Breast epithelium (tissue), 4 donors: ENCODE measurements at regions not wholly inside any gene's neighbourhood (a gene's known extent, or its start where the extent isn't known, plus 50 kb on each side); places are given as distances from the start of the nearest gene placed in this dataset.

ENCODE experiments used
- DNase-seq, 2 donors: peaks; one replicate each; pipeline ENCODE4 v3.0.0-alpha.2; 2019; ENCODE audit warnings: low spot score in 2 of 2
- H3K27ac ChIP-seq, 2 donors: fragments of 200-600 bp; sonication (generic) in 1 of 2; one replicate each; pipeline ENCODE4 v1.5.1; 2016 to 2019; ENCODE audit warnings: mild to moderate bottlenecking in 1 of 2
- H3K27me3 ChIP-seq, 2 donors: fragments of 200-600 bp; sonication (generic) in 1 of 2; one replicate each; pipeline versions ENCODE4 v1.5.1 to v1.6.0; 2017 to 2019; ENCODE audit warnings: control low read depth in 1 of 2, mild to moderate bottlenecking in 1 of 2
- H3K36me3 ChIP-seq: fragments of 200-600 bp; one replicate; pipeline ENCODE4 v1.5.1; 2019
- H3K4me1 ChIP-seq, 2 donors: fragments of 200-600 bp; sonication (generic); one replicate each; pipeline ENCODE4 v1.5.1; 2016 to 2019; ENCODE audit warnings: control low read depth in 1 of 2
- H3K4me3 ChIP-seq, 3 donors: fragments of 200-600 bp; sonication (generic); 1 replicate in 2 of 3; 2 replicates in 1 of 3; pipeline ENCODE4 v1.5.1; 2016 to 2019; ENCODE audit warnings: mild to moderate bottlenecking in 3 of 3, moderate library complexity in 2 of 3
- H3K9me3 ChIP-seq, 2 donors: fragments of 200-600 bp; sonication (generic) in 1 of 2; one replicate each; pipeline ENCODE4 v1.5.1; 2016 to 2019; ENCODE audit warnings: control low read depth in 1 of 2
- CTCF ChIP-seq, 3 donors: fragments of 450-650 bp; IDR thresholded peaks; one replicate each; pipeline ENCODE4 v1.5.1; 2016 to 2017; ENCODE audit warnings: antibody characterized with exemption in 3 of 3, mild to moderate bottlenecking in 3 of 3, moderate library complexity in 3 of 3
- POLR2A ChIP-seq: fragments of 450-650 bp; IDR thresholded peaks from one replicate; pipeline ENCODE4 v1.6.1; 2016; ENCODE audit warnings: antibody characterized with exemption, mild to moderate bottlenecking, moderate library complexity
- POLR2AphosphoS5 ChIP-seq, 3 donors: sonication (generic); formaldehyde crosslinking; IDR thresholded peaks; one replicate each; pipeline ENCODE4 v1.6.1; 2017; ENCODE audit warnings: antibody characterized with exemption in 3 of 3
- intact Hi-C: fragments of 100-400 bp; cut with DNase I; formaldehyde crosslinking; loops from one replicate; pipeline ENCODE4 v1.15.1; 2023; ENCODE audit warnings: low total_unique reads

GRCh38 chr4:181960384-181960783 is 282.8 kb upstream of the TENM3 start:
- H3K4me3 ChIP-seq, result no peak overlapping the region
- no peak overlapping the region for H3K27ac ChIP-seq
- H3K9me3 ChIP-seq, result no peaks in the 10 kb centered on the region
- intact Hi-C loops, result no loop called here
- DNase-seq, result no peak
- H3K36me3 ChIP-seq, result no peaks in the 10 kb centered on the region
- no peaks in the 10 kb centered on the region for H3K4me1 ChIP-seq
- TF ChIP-seq POLR2AphosphoS5 (IDR thresholded peaks at IDR 0.05) (no peak), POLR2A (no peak), CTCF (IDR thresholded peaks at IDR 0.05) (no peak)
- H3K27me3 ChIP-seq, result no peaks in the 10 kb centered on the region

- Histone ChIP-seq H3K4me3 (no peak overlapping the region), H3K27ac (no peak overlapping the region), H3K9me3 (no peaks in the 10 kb centered on the region), H3K27me3 (no peaks in the 10 kb centered on the region), H3K4me1 (no peaks in the 10 kb centered on the region), H3K36me3 (no peaks in the 10 kb centered on the region)
- TF ChIP-seq POLR2AphosphoS5 (IDR thresholded peaks at IDR 0.05) (no peak), CTCF (IDR thresholded peaks at IDR 0.05) (no peak), POLR2A (no peak)
- no peak for DNase-seq
- intact Hi-C loops, result no loop called here
These were observed 280.9 kb upstream of the TENM3 start for GRCh38 chr4:181962321-181962720.

GRCh38 chr4:181964731-181965130 is 278.5 kb upstream of the TENM3 start:
- Histone ChIP-seq H3K36me3 (no peaks in the 10 kb centered on the region), H3K27ac (no peak overlapping the region), H3K27me3 (no peaks in the 10 kb centered on the region), H3K9me3 (no peaks in the 10 kb centered on the region), H3K4me3 (no peak overlapping the region), H3K4me1 (no peaks in the 10 kb centered on the region)
- TF ChIP-seq POLR2AphosphoS5 (IDR thresholded peaks at IDR 0.05) (no peak), CTCF (IDR thresholded peaks at IDR 0.05) (no peak), POLR2A (no peak)
- intact Hi-C loops, result no loop called here
- DNase-seq, result no peak

- Histone ChIP-seq H3K4me3 (no peak overlapping the region), H3K36me3 (no peaks in the 10 kb centered on the region), H3K27ac (no peak overlapping the region), H3K27me3 (no peaks in the 10 kb centered on the region), H3K9me3 (no peaks in the 10 kb centered on the region), H3K4me1 (no peaks in the 10 kb centered on the region)
- TF ChIP-seq POLR2A, result no peak
- TF ChIP-seq POLR2AphosphoS5 (IDR thresholded peaks at IDR 0.05), result no peak
- TF ChIP-seq CTCF (IDR thresholded peaks at IDR 0.05), result no peak
- DNase-seq, result no peak
- intact Hi-C loops, result no loop called here
These were observed 277.1 kb upstream of the TENM3 start for GRCh38 chr4:181966104-181966551.

- Histone ChIP-seq H3K27ac (no peak overlapping the region), H3K36me3 (no peaks in the 10 kb centered on the region), H3K27me3 (no peaks in the 10 kb centered on the region), H3K4me3 (no peak overlapping the region), H3K4me1 (no peaks in the 10 kb centered on the region), H3K9me3 (no peaks in the 10 kb centered on the region)
- intact Hi-C loops, result no loop called here
- DNase-seq, result no peak
- TF ChIP-seq POLR2AphosphoS5 (IDR thresholded peaks at IDR 0.05) (no peak), CTCF (IDR thresholded peaks at IDR 0.05) (no peak), POLR2A (no peak)
These were observed 275.8 kb upstream of the TENM3 start for GRCh38 chr4:181967401-181967800.
